H9 (cell line): ENCODE measurements at regions not wholly inside any gene's neighbourhood (a gene's known extent, or its start where the extent isn't known, plus 50 kb on each side); places are given as distances from the start of the nearest gene placed in this dataset.

Source experiments
- DNase-seq: peaks from one replicate; pipeline ENCODE4 v3.0.0-alpha.2; 2017
- H2AFZ ChIP-seq: one replicate; pipeline ENCODE4 v1.6.1; 2013; ENCODE audit warnings: mild to moderate bottlenecking, low read length, control low read depth, moderate library complexity
- H2AK5ac ChIP-seq: 2 replicates; pipeline ENCODE4 v1.6.1; 2013; ENCODE audit warnings: low read length, control low read depth, mixed read lengths; ENCODE audit not compliant: insufficient read length
- H2BK120ac ChIP-seq: one replicate; pipeline ENCODE4 v1.6.1; 2013; ENCODE audit warnings: low read depth, mild to moderate bottlenecking, low read length, control low read depth, inconsistent platforms; ENCODE audit not compliant: poor library complexity, severe bottlenecking
- H2BK12ac ChIP-seq: 2 replicates; pipeline ENCODE4 v1.6.1; 2013; ENCODE audit warnings: low read length, control low read depth, mixed read lengths, low read depth; ENCODE audit not compliant: insufficient read length
- H2BK15ac ChIP-seq: 2 replicates; pipeline ENCODE4 v1.6.1; 2013; ENCODE audit warnings: low read depth, low read length, control low read depth
- H2BK20ac ChIP-seq: one replicate; pipeline ENCODE4 v1.6.1; 2013; ENCODE audit warnings: low read depth, mild to moderate bottlenecking, low read length, control low read depth, inconsistent platforms; ENCODE audit not compliant: poor library complexity, severe bottlenecking
- H2BK5ac ChIP-seq: 2 replicates; pipeline ENCODE4 v1.6.1; 2013; ENCODE audit warnings: low read length, control low read depth, mixed read lengths; ENCODE audit not compliant: insufficient read length
- H3K14ac ChIP-seq: 2 replicates; pipeline ENCODE4 v1.6.1; 2013; ENCODE audit warnings: low read length, control low read depth; ENCODE audit not compliant: insufficient read depth
- H3K18ac ChIP-seq: 2 replicates; pipeline ENCODE4 v1.6.1; 2013; ENCODE audit warnings: low read depth, mild to moderate bottlenecking, mixed read lengths, low read length, control low read depth; ENCODE audit not compliant: insufficient read length
- H3K23ac ChIP-seq: 2 replicates; pipeline ENCODE4 v1.6.1; 2013; ENCODE audit warnings: low read length, control low read depth, mixed read lengths, low read depth; ENCODE audit not compliant: insufficient read length
- H3K23me2 ChIP-seq: 2 replicates; pipeline ENCODE4 v1.6.1; 2013; ENCODE audit warnings: low read depth, mild to moderate bottlenecking, mixed read lengths, low read length, control low read depth; ENCODE audit not compliant: insufficient read length, poor library complexity, severe bottlenecking
- H3K27ac ChIP-seq: 2 replicates; pipeline ENCODE4 v1.5.1; 2013; ENCODE audit warnings: low read length, control low read depth, mixed read lengths, low read depth; ENCODE audit not compliant: insufficient read length
- H3K27me3 ChIP-seq: 2 replicates; pipeline ENCODE4 v1.6.1; 2013; ENCODE audit warnings: low read length, control low read depth, inconsistent platforms; ENCODE audit not compliant: insufficient read depth
- H3K4ac ChIP-seq: 2 replicates; pipeline ENCODE4 v1.6.1; 2013; ENCODE audit warnings: low read depth, mild to moderate bottlenecking, control low read depth, inconsistent platforms, low read length, moderate library complexity
- H3K4me1 ChIP-seq: 2 replicates; pipeline ENCODE4 v1.6.1; 2013; ENCODE audit warnings: low read length, control low read depth, inconsistent platforms; ENCODE audit not compliant: insufficient read depth
- H3K4me2 ChIP-seq: 2 replicates; pipeline ENCODE4 v1.6.1; 2013; ENCODE audit warnings: low read length, control low read depth, mixed read lengths; ENCODE audit not compliant: insufficient read length, insufficient read depth
- H3K56ac ChIP-seq: 2 replicates; pipeline ENCODE4 v1.6.1; 2013; ENCODE audit warnings: low read depth, mild to moderate bottlenecking, mixed read lengths, low read length, control low read depth; ENCODE audit not compliant: insufficient read length
- H3K79me1 ChIP-seq: 2 replicates; pipeline ENCODE4 v1.6.1; 2013; ENCODE audit warnings: low read depth, mild to moderate bottlenecking, moderate library complexity, low read length, control low read depth, inconsistent platforms; ENCODE audit not compliant: insufficient read depth, poor library complexity, severe bottlenecking
- H3K79me2 ChIP-seq: 2 replicates; pipeline ENCODE4 v1.6.1; 2013; ENCODE audit warnings: low read length, control low read depth, inconsistent platforms; ENCODE audit not compliant: insufficient read depth
- H3K9ac ChIP-seq: 2 replicates; pipeline ENCODE4 v1.6.1; 2013; ENCODE audit warnings: low read length, control low read depth, mixed read lengths; ENCODE audit not compliant: insufficient read length; ENCODE audit errors: extremely low read depth
- H3K9me3 ChIP-seq: one replicate; pipeline ENCODE4 v1.6.1; 2013; ENCODE audit warnings: low read depth, low read length, inconsistent platforms; ENCODE audit not compliant: control insufficient read depth
- H3T11ph ChIP-seq: one replicate; pipeline ENCODE4 v1.6.1; 2013; ENCODE audit warnings: mild to moderate bottlenecking, low read length, control low read depth, inconsistent platforms
- H4K20me1 ChIP-seq: one replicate; pipeline ENCODE4 v1.6.1; 2013; ENCODE audit not compliant: control insufficient read depth, insufficient read length, insufficient read depth
- H4K5ac ChIP-seq: 2 replicates; pipeline ENCODE4 v1.6.1; 2013; ENCODE audit warnings: low read depth, mild to moderate bottlenecking, mixed read lengths, low read length, control low read depth; ENCODE audit not compliant: insufficient read length
- H4K8ac ChIP-seq: replicated peaks from 2 replicates; pipeline ENCODE4 v1.6.1; 2013; ENCODE audit warnings: low read length, control low read depth, mixed read lengths, low read depth; ENCODE audit not compliant: insufficient read length
- H4K91ac ChIP-seq: 2 replicates; pipeline ENCODE4 v1.6.1; 2013; ENCODE audit warnings: low read depth, mild to moderate bottlenecking, moderate library complexity, mixed read lengths, low read length, control low read depth; ENCODE audit not compliant: insufficient read length
- H3K27ac Mint-ChIP-seq, 3 experiments: 2 replicates in 2 of 3; 3 replicates in 1 of 3; pipeline ENCODE4 v1.8.0; 2020 to 2021; ENCODE audit warnings: mixed read lengths in 3 of 3, mild to moderate bottlenecking in 1 of 3, moderate library complexity in 1 of 3
- H3K27me3 Mint-ChIP-seq: 2 replicates; pipeline ENCODE4 v1.8.0; 2021; ENCODE audit warnings: low read depth, mild to moderate bottlenecking, moderate library complexity, mixed read lengths
- H3K36me3 Mint-ChIP-seq, 3 experiments: 2 replicates in 2 of 3; 3 replicates in 1 of 3; pipeline ENCODE4 v1.8.0; 2020 to 2021; ENCODE audit warnings: low read depth in 3 of 3, mixed read lengths in 3 of 3; ENCODE audit not compliant: insufficient read depth in 1 of 3
- H3K4me1 Mint-ChIP-seq, 2 experiments: 2 replicates each; pipeline ENCODE4 v1.8.0; 2020; ENCODE audit warnings: mixed read lengths in 2 of 2
- H3K4me3 Mint-ChIP-seq, 2 experiments: 2 replicates in 1 of 2; 3 replicates in 1 of 2; pipeline ENCODE4 v1.8.0; 2020 to 2021; ENCODE audit warnings: mild to moderate bottlenecking in 2 of 2, mixed read lengths in 2 of 2, moderate library complexity in 1 of 2
- H3K9me3 Mint-ChIP-seq, 2 experiments: 2 replicates in 1 of 2; 3 replicates in 1 of 2; pipeline ENCODE4 v1.8.0; 2020; ENCODE audit warnings: mild to moderate bottlenecking in 2 of 2, mixed read lengths in 2 of 2, moderate library complexity in 1 of 2
- WGBS: extraction: QIAGEN DNeasy Blood & Tissue Kit; methylation state at CpG from one replicate; pipeline ENCODE4 v1.1.7; 2013; ENCODE audit warnings: missing lambda C conversion rate, low lambda C conversion rate, mixed read lengths; ENCODE audit not compliant: insufficient read length; ENCODE audit errors: extremely low coverage; 5-methylcytosine and 5-hydroxymethylcytosine counted together
- TF ChIP-seq, protein P1 (sequence below): fragments of 200-600 bp; sonication (generic); conservative IDR thresholded peaks from 3 replicates; pipeline ENCODE4 v1.8.0; 2021; ENCODE audit warnings: antibody characterized with exemption, mild to moderate bottlenecking

DNA sequence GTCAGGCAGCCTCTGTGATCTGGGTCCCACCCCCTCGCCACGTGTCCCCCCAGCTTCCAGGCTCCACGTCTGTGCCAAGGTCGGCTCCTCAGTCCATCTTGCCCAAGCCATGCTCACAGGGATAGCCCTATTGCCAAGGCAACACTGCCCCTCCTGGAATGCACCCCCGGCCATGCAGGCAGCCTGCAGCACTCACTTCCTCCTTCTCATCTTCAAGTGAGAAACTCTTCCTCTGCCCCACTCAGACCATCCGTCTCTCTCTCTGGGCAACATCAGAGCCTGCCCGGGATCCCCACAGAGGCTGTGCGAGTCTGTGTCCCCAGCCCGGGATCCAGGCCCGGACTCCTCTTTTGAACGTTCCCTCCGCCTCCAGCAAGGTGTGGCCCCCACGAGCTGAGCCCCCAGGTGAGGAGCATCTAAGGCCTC lies 852.3 kb downstream of the BRD1 start:
- Histone ChIP-seq H2AFZ (no peak overlapping the region), H3K18ac (no peak overlapping the region), H4K20me1 (no peaks in the 10 kb centered on the region), H4K91ac (no peak overlapping the region), H3K23ac (no peak overlapping the region), H2BK120ac (no peak overlapping the region), H3K79me2 (no peaks in the 10 kb centered on the region), H3T11ph (no peak overlapping the region), H4K5ac (no peak overlapping the region), H3K14ac (no peak overlapping the region), H2BK20ac (no peak overlapping the region), H3K79me1 (no peaks in the 10 kb centered on the region), H3K9ac (no peak overlapping the region), H3K56ac (no peak overlapping the region), H3K4me2 (no peak overlapping the region), H3K4ac (no peak overlapping the region), H3K4me1 (no peaks in the 10 kb centered on the region), H3K9me3 (no peaks in the 10 kb centered on the region), H2AK5ac (no peak overlapping the region), H4K8ac (no peak overlapping the region), H3K27ac (no peak overlapping the region), H2BK5ac (no peak overlapping the region), H2BK15ac (no peak overlapping the region), H3K23me2 (no peaks in the 10 kb centered on the region), H2BK12ac (no peak overlapping the region), H3K27me3 (no peaks in the 10 kb centered on the region)
- peaks cover 25% of the 10 kb centered on the region for H3K27me3 Mint-ChIP-seq
- no peak overlapping the region for H3K27ac Mint-ChIP-seq
- no peak overlapping the region for H3K4me3 Mint-ChIP-seq
- WGBS: no CpG with 5 or more reads among the region's 13 CpGs
- TF ChIP-seq, protein P1, sequence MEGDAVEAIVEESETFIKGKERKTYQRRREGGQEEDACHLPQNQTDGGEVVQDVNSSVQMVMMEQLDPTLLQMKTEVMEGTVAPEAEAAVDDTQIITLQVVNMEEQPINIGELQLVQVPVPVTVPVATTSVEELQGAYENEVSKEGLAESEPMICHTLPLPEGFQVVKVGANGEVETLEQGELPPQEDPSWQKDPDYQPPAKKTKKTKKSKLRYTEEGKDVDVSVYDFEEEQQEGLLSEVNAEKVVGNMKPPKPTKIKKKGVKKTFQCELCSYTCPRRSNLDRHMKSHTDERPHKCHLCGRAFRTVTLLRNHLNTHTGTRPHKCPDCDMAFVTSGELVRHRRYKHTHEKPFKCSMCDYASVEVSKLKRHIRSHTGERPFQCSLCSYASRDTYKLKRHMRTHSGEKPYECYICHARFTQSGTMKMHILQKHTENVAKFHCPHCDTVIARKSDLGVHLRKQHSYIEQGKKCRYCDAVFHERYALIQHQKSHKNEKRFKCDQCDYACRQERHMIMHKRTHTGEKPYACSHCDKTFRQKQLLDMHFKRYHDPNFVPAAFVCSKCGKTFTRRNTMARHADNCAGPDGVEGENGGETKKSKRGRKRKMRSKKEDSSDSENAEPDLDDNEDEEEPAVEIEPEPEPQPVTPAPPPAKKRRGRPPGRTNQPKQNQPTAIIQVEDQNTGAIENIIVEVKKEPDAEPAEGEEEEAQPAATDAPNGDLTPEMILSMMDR: no peak
- H3K9me3 Mint-ChIP-seq: peaks cover 10 to 11% of the 10 kb centered on the region in 2 experiments
- H3K36me3 Mint-ChIP-seq: peaks cover 2 to 8% (median 2%) of the 10 kb centered on the region in 3 experiments; a peak in 5 of 7 replicates
- peaks cover 20 to 23% of the 10 kb centered on the region in 2 experiments for H3K4me1 Mint-ChIP-seq
- DNase-seq: no peak
